ENCODE measurements at regions not wholly inside any gene's neighbourhood (a gene's known extent, or its start where the extent isn't known, plus 50 kb on each side); places are given as distances from the start of the nearest gene placed in this dataset.

DNA sequence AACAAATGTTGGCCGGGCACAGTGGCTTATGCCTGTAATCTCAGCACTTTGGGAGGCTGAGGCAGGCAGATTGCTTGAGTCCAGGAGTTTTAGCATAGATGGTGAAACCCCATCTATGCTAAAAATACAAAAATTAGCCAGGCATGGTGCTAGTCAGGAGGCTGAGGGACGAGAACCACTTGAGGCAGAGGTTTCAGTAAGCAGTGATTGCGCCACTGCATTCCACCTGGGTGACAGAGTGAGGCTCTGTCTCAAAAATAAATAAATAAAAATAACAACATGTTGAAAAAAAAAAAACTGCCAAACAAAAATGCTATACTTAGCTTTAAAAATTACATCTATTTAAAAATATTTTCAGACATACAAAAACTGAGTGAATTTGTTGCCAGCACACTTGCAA lies 374.2 kb upstream of the SMIM31 start:
- Histone ChIP-seq H3K27me3 (ENCODE audit: control insufficient read depth, insufficient read depth, low read length) (no peaks in the 10 kb centered on the region), H3K4me3 (ENCODE audit: low read depth, low read length) (no peak overlapping the region), H3K36me3 (ENCODE audit: control insufficient read depth, insufficient read depth, low read length) (no peaks in the 10 kb centered on the region)
- TF ChIP-seq, protein P1, sequence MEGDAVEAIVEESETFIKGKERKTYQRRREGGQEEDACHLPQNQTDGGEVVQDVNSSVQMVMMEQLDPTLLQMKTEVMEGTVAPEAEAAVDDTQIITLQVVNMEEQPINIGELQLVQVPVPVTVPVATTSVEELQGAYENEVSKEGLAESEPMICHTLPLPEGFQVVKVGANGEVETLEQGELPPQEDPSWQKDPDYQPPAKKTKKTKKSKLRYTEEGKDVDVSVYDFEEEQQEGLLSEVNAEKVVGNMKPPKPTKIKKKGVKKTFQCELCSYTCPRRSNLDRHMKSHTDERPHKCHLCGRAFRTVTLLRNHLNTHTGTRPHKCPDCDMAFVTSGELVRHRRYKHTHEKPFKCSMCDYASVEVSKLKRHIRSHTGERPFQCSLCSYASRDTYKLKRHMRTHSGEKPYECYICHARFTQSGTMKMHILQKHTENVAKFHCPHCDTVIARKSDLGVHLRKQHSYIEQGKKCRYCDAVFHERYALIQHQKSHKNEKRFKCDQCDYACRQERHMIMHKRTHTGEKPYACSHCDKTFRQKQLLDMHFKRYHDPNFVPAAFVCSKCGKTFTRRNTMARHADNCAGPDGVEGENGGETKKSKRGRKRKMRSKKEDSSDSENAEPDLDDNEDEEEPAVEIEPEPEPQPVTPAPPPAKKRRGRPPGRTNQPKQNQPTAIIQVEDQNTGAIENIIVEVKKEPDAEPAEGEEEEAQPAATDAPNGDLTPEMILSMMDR (IDR thresholded peaks at IDR 0.05; ENCODE audit: insufficient read depth, low read depth, low read length): no peak
- ChIA-PET POLR2A (no interaction called here), CTCF (interaction anchor here (0.6 kb wide), 1 partner anchor 140 kb away, joined by 4 read pairs; no protein-coding TSS in a partner anchor)
- no peak for DNase-seq (ENCODE audit: low read depth)

DNA sequence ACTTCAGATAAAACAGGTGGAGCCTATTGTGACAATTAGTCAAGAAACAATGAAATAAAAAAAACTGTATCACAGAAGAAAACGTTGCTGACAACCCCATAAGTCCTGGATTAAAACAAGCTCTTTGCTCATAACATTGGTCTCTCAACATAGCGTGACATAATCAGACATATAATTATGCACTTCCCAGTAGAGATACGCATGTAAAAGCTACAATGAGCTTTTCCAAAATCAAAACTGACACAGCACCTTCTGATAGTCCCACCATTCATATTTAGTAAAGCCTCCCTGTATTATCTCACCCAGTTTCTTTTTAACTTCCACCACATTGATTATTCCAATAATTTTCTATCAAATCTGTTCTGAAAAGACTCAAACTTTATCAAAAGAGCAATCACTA lies 372.1 kb upstream of the SMIM31 start:
- no peak for DNase-seq (ENCODE audit: low read depth)
- Histone ChIP-seq H3K36me3 (ENCODE audit: control insufficient read depth, insufficient read depth, low read length) (no peaks in the 10 kb centered on the region), H3K4me3 (ENCODE audit: low read depth, low read length) (no peak overlapping the region), H3K27me3 (ENCODE audit: control insufficient read depth, insufficient read depth, low read length) (no peaks in the 10 kb centered on the region)
- ChIA-PET POLR2A (no interaction called here), CTCF (no interaction called here)
- TF ChIP-seq, protein P1 (IDR thresholded peaks at IDR 0.05; ENCODE audit: insufficient read depth, low read depth, low read length): no peak

DNA sequence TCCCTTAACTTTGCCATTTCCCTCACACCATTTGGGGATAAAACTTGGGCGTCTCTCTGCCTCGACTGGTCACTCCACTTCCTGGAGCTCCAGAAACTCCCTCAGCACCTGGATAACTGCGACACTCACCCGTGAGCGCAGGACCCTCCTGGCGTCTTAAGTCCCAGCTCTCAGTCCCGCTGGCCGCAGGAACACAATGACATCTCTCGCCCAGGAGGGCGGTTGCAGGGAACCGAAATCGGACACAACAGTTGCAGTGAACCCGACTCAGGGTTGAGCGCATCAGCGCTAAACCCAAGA lies 370.9 kb upstream of the SMIM31 start:
- POLR2A ChIA-PET: no interaction called here

DNA sequence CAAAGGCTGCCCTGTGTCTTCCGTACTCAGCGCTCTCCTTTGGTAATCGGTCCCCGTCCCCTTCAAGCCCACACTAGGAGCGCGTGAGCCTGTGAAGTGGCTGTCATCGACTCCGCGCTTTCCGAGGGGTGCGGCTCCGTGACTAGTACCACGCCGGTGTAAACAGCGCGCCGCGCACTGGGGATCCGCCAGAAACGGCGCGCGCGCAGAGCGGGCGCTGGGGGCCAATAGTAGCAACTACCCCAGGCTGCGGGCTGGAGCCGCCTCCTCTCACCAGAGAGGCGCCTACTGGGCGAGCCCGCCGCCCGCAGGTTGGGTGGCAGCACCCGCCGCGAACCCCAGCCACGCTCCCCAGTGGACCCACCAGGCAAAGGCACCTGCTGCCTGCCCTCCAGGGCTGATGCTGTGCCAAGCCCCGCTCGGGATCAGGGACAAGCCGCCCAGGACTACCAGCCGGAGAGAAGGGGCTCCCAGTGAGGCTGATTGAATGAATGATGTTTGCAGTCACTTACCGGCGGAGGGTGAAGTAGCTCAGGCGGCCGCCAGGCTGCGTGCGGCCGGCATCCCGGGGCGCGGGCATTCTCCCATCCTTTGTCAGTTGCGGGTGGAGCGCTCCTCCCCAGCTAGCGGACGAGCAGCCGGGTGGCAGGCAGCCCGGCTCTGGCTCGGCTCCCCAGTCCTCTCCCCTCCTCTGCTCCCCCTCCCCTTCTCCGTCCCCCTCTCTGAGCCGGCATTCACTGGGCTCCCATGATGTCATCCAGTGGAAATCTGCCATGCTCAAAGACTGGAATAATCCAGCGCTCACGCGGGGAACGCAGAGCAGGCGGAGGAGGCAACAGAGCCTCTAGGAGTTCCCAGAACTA lies 370.3 kb upstream of the SMIM31 start:
- H3K4me3 ChIP-seq (ENCODE audit: low read depth, low read length): no peak overlapping the region

More for the DNA sequence above, 370.9 kb upstream of the SMIM31 start:
- no peak for DNase-seq (ENCODE audit: low read depth)
- CTCF ChIA-PET: no interaction called here
- Histone ChIP-seq H3K36me3 (ENCODE audit: control insufficient read depth, insufficient read depth, low read length) (no peaks in the 10 kb centered on the region), H3K4me3 (ENCODE audit: low read depth, low read length) (no peak overlapping the region), H3K27me3 (ENCODE audit: control insufficient read depth, insufficient read depth, low read length) (no peaks in the 10 kb centered on the region)
- TF ChIP-seq, protein P1 (IDR thresholded peaks at IDR 0.05; ENCODE audit: insufficient read depth, low read depth, low read length): no peak

DNA sequence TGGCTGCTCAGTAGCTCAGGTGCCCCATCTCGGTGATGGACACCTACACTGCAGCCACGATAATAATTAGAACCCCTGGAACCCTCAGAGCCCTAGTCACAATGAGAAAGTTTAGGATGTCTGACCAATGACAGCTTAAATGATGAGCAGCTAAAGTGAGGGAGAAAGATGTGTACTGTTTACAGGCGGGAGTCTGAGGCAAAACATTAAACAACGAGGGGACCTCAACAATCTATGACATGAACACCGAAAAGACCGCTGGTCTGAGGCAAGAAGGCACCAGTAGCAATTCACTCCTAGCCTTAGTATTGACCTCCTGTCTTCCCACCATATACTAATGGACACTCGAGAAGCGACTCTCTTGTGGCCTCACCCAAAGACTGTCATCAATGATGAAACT lies 369.5 kb upstream of the SMIM31 start:
- Histone ChIP-seq H3K27me3 (ENCODE audit: control insufficient read depth, insufficient read depth, low read length) (no peaks in the 10 kb centered on the region), H3K4me3 (ENCODE audit: low read depth, low read length) (no peak overlapping the region), H3K36me3 (ENCODE audit: control insufficient read depth, insufficient read depth, low read length) (no peaks in the 10 kb centered on the region)
- TF ChIP-seq, protein P1 (IDR thresholded peaks at IDR 0.05; ENCODE audit: insufficient read depth, low read depth, low read length): no peak
- ChIA-PET POLR2A (no interaction called here), CTCF (no interaction called here)
- no peak for DNase-seq (ENCODE audit: low read depth)

More for the DNA sequence above, 370.3 kb upstream of the SMIM31 start:
- POLR2A ChIA-PET: no interaction called here
- CTCF ChIA-PET: no interaction called here
- DNase-seq (ENCODE audit: low read depth): no peak
- TF ChIP-seq, protein P1 (IDR thresholded peaks at IDR 0.05; ENCODE audit: insufficient read depth, low read depth, low read length): no peak
- no peaks in the 10 kb centered on the region for H3K36me3 ChIP-seq (ENCODE audit: control insufficient read depth, insufficient read depth, low read length)
- no peaks in the 10 kb centered on the region for H3K27me3 ChIP-seq (ENCODE audit: control insufficient read depth, insufficient read depth, low read length)

Measured in BJ (cell line).